ENCODE measurements at regions not wholly inside any gene's neighbourhood (a gene's known extent, or its start where the extent isn't known, plus 50 kb on each side); places are given as distances from the start of the nearest gene placed in this dataset.

DNA sequence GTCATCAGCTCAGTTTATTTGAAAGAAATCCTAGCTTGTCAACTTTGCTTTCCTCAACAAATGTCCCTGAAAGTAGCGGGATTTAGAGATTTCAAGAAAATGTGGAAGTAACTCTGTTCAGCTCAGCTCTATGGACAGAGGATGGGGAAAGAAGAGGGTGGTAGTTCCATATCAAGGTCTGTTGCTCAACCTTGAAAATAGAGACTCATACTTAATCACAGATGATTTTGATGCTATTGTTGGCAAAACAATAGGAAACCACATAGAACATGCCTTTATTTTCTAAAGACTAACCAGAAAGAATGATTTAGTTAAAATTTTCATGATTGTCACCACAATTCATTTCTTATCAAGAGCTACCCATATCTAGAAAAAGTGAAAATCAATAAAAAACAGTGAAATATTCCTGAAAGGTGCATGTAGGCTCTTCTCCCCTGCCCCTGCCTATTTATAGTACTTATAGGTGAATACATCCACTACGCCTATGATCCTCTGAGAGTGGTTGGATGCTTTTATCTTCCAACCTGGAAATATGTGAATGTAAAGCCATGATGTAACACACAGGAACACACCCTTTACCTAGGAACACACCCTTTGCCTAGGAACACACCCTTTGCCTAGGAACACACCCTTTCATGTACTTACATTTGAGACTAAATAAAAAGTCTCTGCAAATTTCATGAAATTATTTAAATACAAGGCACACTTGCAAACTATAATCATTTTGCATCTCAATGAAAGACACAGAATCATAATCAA is 65.8 kb downstream of the ETAA1 start:
- no peak for DNase-seq

DNA sequence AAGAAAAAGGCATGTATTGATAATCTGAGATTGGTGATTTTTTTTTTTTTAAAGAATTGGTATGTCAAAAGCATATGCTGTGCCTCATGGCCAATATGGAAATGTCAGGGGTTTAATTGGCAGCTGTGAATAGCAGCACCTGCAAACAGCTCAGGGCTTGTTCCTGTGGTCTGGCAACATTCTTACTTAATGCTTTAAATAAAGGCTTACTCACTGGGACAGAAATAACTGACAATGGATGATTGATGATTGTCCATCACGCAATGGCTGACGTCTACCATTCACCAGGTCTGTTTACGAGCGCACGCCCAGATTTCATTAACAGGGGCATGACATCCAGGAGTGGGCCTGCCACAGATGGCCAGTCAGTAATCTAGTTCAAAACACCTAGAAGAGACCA is 66.7 kb downstream of the ETAA1 start:
- peak; percentile 40 for DNase-seq

DNA sequence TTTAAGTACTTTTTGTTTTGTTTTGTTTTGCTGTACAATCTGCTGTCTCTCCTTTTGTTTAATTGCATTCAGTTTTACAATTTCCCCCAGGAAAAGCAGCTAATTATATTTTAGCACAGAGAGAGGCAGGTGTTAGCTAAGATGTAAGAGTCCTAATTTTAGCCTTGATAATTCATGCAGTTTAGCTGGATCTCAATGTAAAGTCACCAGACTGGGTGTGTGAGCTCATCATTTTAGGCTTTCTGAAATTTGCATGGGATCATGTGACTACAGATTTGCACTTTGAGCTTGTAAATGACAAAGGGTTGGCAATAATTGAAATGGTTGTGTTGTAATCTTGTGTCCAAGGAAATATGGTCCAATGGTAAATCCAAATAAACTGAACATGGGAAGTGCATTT is 68.5 kb downstream of the ETAA1 start:
- DNase-seq: no peak

DNA sequence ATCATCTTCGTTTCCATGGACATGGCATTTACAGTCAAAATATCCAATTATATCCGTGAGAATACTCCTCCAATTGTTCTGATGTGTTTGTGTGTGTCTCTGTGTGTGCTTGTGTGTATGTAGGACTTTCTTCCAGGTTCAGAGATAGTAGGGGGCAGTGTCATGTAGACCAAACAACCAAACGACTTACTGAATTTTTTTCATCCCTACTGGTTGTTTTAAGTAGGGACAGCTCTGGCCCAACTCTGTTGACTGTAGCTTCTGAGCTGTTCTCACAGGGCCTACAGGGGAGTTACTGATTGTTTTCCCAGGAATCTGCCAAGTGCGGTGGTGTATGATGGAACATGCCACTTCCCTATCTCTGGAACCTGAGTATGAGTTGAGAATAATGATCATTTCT is 69.6 kb downstream of the ETAA1 start:
- no peak for DNase-seq

DNA sequence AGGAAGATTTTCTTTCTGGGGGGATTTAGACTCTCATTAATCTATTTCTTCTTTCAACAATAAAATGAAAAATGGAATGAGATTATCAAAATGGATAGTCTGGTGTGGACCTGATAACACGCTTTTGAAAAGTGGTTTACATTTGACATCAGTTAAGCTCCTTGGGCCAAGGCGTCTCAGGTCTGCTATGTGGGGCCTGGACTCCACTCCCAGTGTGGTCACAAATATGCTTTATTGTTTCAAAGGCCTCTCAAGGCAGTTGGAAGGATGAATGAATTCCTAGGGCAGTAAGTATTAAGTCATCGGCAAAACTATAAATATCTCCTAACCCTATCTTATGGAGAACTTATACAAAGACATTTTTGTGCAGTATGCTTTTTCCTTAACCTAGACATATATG is 74.5 kb downstream of the ETAA1 start:
- no peak for DNase-seq

DNA sequence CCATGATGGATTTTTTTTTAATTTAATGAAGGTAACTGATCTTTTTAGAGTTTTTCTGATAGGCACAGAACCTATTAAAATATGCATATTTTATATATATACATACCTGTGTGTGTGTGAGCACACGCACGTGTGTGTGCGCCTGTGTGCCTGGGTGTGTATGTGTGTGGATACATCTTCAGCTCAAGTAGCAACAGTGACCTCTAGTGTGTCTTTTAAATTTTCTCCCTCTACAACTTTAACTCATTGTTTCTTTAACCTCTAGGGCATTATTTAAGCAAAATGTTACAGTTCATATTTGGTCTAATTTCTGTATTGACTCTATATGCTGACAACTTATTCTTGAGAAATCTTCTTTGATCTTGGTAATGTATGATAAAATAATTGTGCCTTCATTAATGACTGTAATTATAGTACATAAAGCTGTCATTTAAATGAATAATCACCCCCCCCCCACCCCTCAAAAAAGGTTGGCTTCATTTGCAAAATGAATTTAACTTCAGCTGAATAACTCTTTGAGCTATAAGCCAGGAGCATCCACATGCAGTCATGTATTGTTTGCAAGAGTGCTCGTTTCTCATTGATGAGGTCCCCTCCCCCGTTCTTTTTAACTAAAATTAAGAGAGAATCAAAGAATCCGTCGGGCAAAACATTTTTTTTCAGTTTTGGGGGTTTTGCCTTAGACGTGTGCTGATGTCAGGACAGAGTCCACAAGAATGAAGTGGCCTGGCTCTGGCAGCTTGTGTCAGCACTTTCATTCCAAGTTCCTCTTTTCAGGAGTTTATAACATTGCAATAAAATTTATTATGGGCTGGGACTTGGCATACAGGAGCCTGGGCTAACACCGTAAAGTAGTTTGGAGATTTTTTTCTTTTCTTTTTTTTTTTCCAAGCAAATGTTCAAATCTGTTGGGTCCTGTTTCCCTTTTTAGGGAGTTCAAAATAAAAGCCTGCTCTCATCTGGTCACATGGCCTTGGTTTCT is 80.0 kb downstream of the ETAA1 start:
- DNase-seq: peak; percentile 63

DNA sequence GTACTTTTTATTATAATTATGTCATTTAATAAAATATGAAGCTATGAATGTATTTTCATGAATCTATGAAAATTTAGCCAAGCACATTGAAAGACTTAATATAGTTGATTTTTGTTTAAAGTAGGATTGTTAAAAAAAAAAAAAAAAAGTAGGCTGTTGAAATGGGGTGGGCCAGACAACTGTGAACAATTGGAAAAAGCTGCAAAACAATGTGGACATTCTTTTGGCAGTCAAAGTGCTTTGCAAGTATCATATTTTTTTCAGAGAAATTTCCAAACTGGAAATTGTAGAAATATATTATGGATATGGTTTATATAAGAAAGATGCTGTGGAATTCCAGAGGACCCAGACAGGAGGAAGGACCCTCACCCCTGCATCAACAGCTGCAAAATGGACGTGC is 82.1 kb downstream of the ETAA1 start:
- no peak for DNase-seq

DNA sequence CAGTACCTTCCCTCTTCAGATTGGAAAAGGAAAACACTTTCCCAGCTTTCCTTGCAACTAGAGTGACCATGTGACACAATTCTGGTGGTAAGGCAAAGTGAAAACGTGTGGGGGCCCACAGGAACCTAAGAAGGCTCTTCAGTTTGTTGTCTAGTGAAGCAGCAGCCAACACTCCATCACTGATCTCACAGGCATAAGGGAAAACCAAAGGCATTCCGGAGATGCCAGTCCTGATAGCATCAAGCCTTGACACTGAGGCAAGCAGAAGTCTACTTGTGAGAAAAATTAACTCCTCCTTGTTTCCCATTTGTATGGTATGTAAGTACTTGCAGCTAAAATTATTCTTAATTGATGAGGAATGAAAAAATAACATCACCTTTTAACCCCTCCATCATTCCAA is 88.3 kb downstream of the ETAA1 start:
- DNase-seq: no peak

DNA sequence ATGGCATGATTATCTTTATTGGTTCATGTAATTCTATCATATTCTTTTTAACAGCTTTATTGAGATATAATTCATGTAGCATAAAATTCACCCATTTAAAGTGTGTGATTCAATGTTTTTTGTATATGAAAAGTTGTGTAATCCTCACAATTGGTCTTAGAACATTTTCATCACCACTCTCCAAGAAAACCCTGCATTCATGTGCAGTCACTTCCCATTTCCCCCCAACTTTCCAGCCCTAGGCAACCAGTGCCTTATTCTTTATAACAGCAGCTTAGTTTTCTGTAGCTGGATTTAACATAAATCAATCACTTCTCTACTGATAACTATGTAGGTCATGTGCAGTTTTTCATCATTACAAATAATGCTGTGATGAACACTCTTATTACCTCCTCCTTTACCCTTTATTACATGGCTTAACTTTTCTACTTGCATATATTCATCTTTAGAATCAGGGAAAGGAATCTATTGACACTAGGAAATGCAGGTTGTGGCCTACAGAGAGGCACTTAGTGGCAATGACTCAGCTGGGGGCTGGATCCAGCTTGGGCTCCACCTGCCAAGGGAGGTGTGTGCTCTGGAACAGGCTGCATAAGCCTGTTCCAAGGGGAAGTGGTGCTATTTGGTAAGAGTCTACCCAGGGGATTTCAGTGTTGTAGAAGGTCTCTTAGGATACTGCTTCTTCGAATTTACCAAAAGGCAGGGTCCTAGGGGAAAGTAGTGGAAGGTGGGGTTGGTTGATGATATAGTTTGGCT is 89.1 kb downstream of the ETAA1 start:
- no peak for DNase-seq

DNA sequence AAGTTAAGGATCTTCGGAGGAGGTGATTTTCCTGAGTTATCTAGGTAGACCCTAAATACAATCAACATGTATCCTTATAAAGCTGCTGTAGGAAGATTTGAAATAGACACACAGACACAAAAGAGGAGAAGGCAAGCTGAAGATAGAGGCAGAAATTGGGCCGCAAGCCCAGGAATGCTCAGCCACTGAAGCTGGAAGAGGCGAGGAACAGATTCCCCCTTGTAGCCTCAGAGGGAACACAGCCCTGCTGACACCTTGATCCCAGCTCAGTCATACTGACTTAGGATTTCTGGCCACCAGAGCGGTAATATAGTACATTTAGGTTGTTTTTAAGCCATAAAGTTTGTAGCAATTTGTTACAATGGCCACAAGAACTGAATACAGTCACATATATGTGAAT is 90.9 kb downstream of the ETAA1 start:
- DNase-seq: no peak

DNA sequence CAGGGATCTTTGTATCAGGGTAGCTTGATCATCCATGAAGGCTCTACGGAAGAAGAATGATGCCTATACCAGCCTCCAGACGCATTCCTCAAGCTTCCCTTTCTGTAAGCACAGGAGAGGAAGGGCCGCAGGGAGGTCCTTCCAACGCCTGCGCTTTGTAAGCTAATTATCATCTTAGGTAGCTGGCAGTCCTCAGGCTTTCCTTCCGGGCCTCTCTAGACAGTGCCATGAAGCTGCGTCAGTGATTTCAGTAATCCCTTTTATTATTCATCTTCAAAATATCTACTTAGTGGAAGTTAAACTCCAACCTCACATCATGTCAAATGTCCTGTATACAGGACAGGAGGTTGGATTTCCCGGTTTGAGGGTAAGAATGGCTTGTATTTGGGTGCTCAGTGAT is 92.3 kb downstream of the ETAA1 start:
- DNase-seq: no peak

DNA sequence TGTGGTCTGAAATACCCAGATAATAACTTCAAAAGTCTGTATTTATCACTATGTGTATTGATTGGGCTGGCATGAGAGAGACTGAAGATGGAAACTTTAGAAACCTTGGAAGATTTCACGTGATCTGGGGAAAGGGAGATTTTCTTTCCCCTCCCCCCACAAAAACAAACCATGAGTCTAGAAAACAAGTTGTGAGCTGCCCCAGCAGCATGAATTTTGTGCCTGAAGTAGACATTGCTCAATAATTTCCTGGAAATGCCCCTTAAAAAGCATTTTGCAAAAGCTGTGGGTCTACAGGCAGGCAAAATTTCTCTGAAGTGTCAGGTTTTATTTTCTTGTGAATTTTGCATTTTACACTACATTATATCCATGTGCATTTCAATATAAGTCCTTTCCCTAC is 101.8 kb downstream of the ETAA1 start:
- DNase-seq: no peak

DNA sequence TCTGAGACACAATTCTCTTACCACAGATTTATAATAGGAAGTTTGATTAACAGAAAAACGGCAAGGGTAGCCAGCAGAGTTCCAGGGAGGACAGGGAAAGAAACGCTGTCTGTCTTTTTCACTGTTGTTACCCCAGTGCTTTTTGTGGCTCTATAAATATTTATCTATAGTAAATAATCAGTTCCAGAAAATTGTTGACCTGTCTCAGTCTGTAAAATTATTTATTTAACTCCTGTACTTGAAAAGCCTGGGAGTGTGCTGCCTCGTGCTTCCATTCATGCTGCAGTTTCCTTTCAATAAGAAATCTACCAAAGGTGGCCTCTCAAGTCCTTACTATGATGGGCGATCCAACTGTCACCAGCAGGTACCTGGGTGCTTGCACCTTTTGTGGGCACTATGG is 102.9 kb downstream of the ETAA1 start:
- no peak for DNase-seq

DNA sequence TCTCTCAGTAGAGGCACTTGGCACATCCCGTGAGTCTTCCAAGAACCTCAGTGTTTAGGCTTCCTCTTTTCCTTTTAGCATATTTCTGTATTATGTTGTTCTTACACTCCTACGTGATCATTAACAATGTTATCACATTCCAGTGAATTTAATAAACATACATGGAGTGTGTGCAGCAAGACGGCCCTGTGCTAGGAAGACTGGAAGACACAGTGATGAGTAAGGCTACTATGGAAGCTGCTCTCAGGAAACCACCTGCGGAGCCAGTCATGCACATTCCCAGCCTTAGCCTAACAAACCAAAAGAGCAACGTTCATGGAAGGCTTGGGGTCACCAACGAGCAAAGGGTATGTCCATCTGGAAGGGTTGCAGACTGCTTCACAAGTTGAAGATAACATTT is 103.4 kb downstream of the ETAA1 start:
- no peak for DNase-seq

DNA sequence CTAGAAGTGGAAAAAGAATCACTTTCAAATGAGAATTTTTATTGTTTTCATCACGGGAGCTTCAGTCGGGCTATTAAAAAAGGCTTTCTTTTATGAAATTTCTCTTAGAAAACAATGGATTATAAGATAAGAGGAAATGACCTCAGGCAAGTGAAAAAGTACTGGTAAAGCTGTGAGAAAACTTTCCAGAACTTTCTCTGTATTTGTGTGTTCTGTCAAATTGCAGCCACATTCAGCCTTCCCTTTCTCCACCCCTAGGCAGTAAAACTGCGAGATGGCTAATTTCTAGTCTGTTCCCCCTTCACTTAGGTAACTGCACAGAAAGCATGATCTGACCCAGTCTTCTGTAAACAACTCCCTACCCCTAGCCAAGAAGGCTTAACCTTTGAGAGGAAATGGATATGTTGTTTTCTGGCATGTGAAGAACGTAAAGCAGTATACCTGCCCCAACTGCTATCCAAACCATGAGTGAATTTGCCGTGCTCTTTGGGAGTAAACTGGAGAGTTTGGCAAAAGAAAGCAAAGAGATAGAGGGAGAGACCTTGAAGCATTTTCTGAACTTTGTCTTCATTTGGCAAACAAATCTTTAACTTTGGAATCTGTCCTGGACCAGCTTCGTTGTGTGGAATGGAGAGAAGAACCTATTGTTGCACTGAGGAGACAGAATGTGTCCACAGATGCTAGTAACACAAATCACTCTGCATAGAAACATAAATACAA is 105.4 kb downstream of the ETAA1 start:
- no peak for DNase-seq

DNA sequence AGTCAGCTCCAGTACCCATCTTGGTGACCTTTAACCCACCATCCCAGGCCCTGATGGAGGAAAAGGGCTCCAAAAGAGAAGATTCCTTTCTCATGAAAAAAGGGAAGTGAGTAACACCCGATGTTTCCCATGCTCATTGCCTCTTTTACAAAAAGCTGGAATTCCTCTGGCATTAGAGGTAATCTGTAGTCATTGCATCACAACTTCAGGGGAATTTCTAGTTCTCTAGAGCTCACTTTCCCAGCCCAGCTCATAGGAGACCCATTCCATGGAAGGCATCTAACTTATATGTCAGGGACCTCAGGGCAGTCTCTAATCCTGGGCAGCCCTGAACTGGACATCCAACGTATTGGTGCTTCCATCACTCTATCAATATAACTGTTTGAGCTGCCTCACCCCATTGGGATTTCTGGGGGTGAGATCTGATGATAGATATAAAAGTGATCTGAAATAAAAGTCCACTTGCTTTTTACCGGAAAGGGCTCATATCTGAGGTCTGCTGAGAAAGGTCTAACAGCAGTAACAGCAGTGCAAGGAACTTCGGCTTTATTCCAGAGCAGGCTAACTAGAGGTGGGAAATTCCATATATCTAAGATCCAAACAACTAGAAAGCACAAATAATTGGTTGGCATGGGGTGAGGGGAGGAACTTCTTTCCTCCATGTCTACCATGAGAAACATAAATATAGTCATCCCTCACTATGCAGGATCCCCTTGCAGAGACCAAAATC is 106.1 kb downstream of the ETAA1 start:
- DNase-seq: no peak

DNA sequence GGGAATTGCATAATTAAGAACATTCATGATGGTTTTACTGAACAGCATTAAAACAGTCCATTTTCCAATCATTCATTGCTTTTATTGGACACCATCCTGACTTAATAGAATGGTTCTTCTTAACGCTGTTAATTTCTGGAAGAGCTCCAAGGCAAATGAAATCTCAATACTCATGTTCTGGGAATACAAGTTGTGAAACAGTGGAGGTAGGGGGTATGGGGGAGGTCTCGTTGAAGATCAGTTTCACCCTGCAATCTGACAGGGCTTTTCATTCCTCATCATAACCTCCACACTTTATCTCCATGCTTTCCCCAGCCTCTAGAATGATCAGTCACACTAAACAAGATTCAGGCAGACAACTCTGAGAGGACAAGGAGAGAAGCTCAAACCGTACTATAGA is 113.6 kb downstream of the ETAA1 start:
- DNase-seq: no peak

DNA sequence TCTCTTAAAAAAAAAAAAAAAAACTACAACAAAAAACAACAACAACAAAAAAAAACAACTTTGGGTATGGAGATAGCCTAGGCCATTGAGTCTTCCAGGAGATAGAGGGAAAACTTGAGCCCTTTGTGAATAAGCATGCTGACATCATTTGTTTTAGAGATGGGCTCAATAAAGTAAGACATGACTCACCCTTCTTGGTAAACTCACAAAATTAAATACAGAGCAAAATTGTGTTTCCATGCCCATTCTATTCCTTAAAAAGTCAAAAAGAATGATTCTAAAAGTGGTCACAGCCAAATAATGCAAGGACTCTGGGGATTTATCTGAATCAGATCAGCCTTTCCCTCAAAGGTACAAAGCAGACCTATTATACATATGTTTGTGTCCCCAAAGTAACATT is 117.4 kb downstream of the ETAA1 start:
- no peak for DNase-seq

DNA sequence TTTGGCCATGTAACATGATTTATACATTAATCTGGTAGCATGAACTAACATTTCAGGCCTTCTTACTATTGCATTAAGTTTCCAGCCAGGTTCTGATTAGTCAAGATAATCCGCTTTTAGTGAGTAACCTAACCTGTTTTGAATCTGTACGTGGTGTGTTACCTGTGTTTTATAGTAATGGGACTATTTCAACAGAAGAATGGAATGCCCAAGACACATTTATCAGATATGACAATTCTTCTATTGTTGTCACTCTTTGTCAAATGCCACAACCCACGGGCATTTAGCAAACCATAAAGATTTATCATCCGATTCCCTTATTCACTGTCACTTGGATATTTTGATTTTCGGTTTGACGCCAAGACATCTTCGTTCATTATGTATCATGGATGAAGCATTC is 117.9 kb downstream of the ETAA1 start:
- no peak for DNase-seq

DNA sequence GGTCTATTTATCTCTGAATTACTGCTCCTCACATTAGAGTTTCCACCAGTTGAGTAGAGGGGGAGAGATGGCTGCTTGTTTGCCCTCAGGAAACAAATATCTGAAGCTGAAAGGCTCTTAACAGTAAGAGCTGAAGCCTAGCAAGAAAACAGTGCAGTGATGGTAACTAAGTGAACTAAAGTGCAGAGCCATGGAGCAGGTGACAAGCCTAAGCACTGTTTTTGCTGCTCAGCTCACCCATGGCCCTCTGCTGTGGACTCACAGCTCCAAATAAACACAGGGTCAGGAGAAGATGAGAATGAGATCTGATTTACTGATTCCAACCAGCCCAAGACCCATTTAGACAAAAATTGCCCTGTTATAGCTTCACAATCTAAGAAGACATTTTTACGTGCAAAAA is 118.4 kb downstream of the ETAA1 start:
- DNase-seq: peak; percentile 41

DNA sequence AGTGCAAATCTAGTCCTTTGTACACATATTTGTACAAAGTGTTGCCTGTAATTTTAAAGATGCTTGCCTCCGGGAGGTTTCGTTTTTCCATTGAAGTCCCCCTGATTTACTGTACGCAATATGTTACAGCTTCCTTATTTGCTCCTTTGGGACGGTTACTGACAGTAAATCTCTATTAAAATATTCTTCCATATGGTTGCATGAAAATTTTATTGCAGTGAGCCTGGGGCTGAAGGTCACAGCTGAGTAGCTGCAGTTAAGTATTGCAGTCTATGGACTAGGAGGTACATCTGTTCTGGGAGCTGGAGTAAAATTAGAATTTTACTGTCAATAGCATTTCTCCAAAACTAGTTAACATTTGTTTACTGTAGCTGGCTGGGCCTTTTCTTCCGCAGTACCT is 119.2 kb downstream of the ETAA1 start:
- peak; percentile 95 for DNase-seq

DNA sequence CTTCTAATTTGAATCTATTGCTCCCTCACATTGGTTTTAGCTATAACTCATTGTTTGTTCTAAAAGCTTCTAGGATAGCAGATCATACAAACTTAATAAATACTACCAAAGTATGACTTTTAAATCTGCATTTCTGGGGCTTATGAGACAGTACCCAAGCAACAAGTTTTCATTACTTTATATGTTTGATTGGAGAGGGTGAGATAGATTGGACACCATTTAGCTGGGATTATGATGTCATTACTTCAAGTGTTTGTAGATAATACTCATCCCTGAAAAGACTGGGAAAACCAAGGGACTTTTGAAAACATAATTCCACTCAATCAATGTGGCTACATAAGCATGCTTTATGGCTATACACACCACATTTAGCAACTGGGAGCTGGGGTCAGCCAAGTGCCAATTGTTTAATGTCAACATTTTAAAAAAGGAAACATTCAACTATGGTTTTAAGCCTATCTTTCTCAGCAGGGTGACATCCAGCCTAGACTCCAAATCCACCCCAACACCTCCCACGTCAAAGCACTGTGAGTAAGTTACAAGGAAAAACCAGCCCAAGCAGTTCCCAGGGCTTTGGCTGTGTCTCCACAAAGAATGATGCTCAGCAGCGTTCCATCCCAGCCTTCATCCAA is 119.9 kb downstream of the ETAA1 start:
- no peak for DNase-seq
